ENCODE measurements at regions not wholly inside any gene's neighbourhood (a gene's known extent, or its start where the extent isn't known, plus 50 kb on each side); places are given as distances from the start of the nearest gene placed in this dataset.

GRCh38 chr3:153463895-153464294 lies 301.9 kb downstream of the RAP2B start:
- TF ChIP-seq CTCF (IDR thresholded peaks at IDR 0.05) (no peak), POLR2A (IDR thresholded peaks at IDR 0.05) (no peak)

Data from body of pancreas (tissue), 4 donors.